G401 (cell line): ENCODE measurements at regions not wholly inside any gene's neighbourhood (a gene's known extent, or its start where the extent isn't known, plus 50 kb on each side); places are given as distances from the start of the nearest gene placed in this dataset.
"Not testable (repeated sequence)": the region's sequence is repeated elsewhere in the genome, so short reads cannot be mapped to it uniquely, and the experiment has no call there.

Experiments
- DNase-seq: peaks from one replicate; pipeline ENCODE4 v3.0.0-alpha.2; 2015; ENCODE audit warnings: low spot score
- in situ Hi-C: cut with HindIII; loops from 2 replicates; pipeline ENCODE4 v1.10.0; 2016; ENCODE audit warnings: low sequenced_read_pairs, mixed read lengths

GRCh38 chr7:49094866-49095265 lies 170.5 kb downstream of the CDC14C start:
- DNase-seq = no peak

GRCh38 chr7:49099587-49100326 lies 175.4 kb downstream of the CDC14C start:
- no peak for DNase-seq
- in situ Hi-C loops = no loop called here

More at GRCh38 chr7:49094866-49095265, 170.5 kb downstream of the CDC14C start:
- in situ Hi-C loops = no loop called here

GRCh38 chr7:49100908-49101740 lies 176.8 kb downstream of the CDC14C start:
- DNase-seq, in situ Hi-C loops: not testable (repeated sequence)

- DNase-seq = no peak
Measured at GRCh38 chr7:49102411-49102810, 178.1 kb downstream of the CDC14C start.

GRCh38 chr7:49111706-49112105 lies 187.4 kb downstream of the CDC14C start:
- in situ Hi-C loops = no loop called here

More at GRCh38 chr7:49102411-49102810, 178.1 kb downstream of the CDC14C start:
- in situ Hi-C loops = no loop called here

GRCh38 chr7:49112222-49112621 lies 187.9 kb downstream of the CDC14C start:
- no peak for DNase-seq
- in situ Hi-C loops = no loop called here

More at GRCh38 chr7:49111706-49112105, 187.4 kb downstream of the CDC14C start:
- no peak for DNase-seq

GRCh38 chr7:49112647-49113046 lies 188.3 kb downstream of the CDC14C start:
- no peak for DNase-seq
- in situ Hi-C loops = no loop called here

GRCh38 chr7:49119706-49120105 lies 195.4 kb downstream of the CDC14C start:
- DNase-seq = no peak
- in situ Hi-C loops = no loop called here

- DNase-seq = no peak
- in situ Hi-C loops = no loop called here
Measured at GRCh38 chr7:49125246-49125645, 200.9 kb downstream of the CDC14C start.

GRCh38 chr7:49127359-49127913 lies 203.1 kb downstream of the CDC14C start:
- in situ Hi-C loops = no loop called here
- no peak for DNase-seq

- in situ Hi-C loops = no loop called here
- no peak for DNase-seq
Measured at GRCh38 chr7:49137978-49138377, 213.6 kb downstream of the CDC14C start.

GRCh38 chr7:49150486-49150885 lies 226.1 kb downstream of the CDC14C start:
- in situ Hi-C loops = no loop called here
- no peak for DNase-seq

- in situ Hi-C loops = no loop called here
- DNase-seq = no peak
Measured at GRCh38 chr7:49151146-49151545, 226.8 kb downstream of the CDC14C start.

- in situ Hi-C loops = no loop called here
- no peak for DNase-seq
Measured at GRCh38 chr7:49158321-49158720, 234.0 kb downstream of the CDC14C start.

- in situ Hi-C loops = no loop called here
- no peak for DNase-seq
Measured at GRCh38 chr7:49159536-49159935, 235.2 kb downstream of the CDC14C start.

GRCh38 chr7:49166441-49166840 lies 242.1 kb downstream of the CDC14C start:
- in situ Hi-C loops = no loop called here
- DNase-seq = no peak

- in situ Hi-C loops = no loop called here
- no peak for DNase-seq
Measured at GRCh38 chr7:49172639-49173038, 248.3 kb downstream of the CDC14C start.

GRCh38 chr7:49174396-49174795 lies 250.0 kb downstream of the CDC14C start:
- DNase-seq = no peak
- in situ Hi-C loops = no loop called here

GRCh38 chr7:49187543-49188268 lies 263.4 kb downstream of the CDC14C start:
- no peak for DNase-seq
- in situ Hi-C loops = no loop called here
